Activated gamma-delta T cell treated with anti-CD3 and anti-CD28 coated beads, Interleukin-2, amount 50 U/mL, for 16 hours (primary cell): ENCODE measurements at regions not wholly inside any gene's neighbourhood (a gene's known extent, or its start where the extent isn't known, plus 50 kb on each side); places are given as distances from the start of the nearest gene placed in this dataset.
"Not testable (repeated sequence)": the region's sequence is repeated elsewhere in the genome, so short reads cannot be mapped to it uniquely, and the experiment has no call there.

Experiments used
- DNase-seq: peaks from one replicate; pipeline ENCODE4 v3.0.0-alpha.2; 2020; ENCODE audit warnings: low read depth

DNA sequence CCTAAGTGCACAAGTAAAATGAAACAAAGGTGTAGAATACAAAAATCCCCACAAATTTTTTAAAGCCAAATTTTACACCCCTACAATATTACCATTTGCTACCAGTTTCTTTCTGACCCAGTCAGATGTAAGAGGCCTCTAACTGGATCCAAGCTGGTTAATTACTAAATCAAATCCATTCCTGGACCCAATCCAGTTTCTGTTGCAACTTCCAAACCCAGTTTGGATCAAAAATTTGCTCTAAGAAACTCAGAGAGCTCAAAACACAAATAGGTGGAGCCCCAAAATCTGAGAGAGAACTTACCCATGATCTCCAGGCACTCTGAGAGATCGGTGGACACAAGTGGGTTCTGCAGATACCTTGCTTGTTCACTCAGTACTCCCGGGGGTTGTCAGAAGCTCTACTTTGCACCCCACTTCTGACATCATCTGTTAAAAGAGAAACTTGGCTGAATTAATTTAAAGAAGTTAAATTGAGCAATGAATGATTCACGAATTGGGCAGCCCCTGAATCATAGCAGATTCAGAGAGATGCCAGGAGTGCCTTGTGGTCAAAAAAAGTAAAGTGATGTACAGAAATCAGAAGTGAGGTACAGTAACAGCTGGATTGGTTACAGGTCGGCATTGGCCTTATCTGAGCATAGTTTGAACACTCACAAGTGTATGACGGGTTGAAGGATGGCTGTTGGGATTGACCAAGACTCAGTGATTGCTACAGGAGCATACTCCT is 448.0 kb downstream of the KCNT2 start:
- DNase-seq: no peak

DNA sequence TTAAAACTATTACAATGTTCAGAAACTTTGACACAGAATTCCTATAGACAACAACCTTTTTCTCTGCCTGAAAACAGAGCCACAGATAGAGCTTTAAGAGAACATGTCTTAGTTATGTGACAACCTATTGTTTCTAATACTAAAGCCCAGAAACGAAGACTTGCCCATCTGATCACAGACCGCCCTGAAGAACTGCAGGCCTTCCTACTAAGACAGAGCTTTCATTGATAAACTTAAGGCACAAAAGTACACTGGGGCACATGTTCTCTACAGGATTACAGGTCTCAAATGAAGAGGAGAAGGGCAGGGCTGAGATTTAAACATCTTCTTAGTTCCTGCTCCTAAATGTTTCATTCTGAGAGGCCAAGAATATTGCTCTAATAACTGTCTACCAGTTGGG is 452.7 kb downstream of the KCNT2 start:
- no peak for DNase-seq

DNA sequence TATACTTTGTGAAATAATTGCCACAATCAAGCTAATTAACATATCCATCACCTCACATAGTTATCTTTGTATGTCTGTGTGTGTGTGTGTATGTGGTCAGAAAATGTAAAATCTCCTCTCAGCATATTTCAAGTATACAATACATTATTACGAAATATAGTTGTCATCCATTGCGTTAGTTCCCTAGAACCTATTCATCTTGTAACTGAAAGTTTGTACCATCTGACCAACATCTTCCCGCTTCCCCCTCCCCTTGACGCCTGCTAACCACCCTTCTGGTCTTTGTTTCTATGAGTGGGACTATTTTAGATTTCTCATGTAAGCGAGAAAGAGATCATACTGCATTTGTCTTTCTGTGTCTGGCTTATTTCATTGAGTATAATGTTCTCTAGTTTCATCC is 455.3 kb downstream of the KCNT2 start:
- DNase-seq: no peak

DNA sequence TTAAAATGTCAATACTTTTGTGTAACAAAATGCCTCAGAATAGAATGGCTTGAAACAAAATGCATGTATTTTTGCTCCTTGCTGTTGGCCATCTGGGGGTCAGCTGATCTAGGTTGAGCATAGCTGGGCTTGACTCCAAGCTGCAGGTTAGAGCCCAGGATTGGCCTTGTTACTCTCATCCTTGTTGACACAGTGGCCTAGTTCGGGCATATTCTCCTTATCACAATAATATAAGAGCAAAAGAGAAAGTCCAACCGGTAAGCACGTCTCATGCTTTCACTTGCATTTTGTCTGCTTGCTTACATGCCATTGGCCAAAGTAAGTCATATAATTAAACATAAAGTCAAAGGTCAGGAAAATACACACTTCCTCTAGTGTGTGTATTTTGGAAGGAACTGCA is 456.2 kb downstream of the KCNT2 start:
- no peak for DNase-seq

DNA sequence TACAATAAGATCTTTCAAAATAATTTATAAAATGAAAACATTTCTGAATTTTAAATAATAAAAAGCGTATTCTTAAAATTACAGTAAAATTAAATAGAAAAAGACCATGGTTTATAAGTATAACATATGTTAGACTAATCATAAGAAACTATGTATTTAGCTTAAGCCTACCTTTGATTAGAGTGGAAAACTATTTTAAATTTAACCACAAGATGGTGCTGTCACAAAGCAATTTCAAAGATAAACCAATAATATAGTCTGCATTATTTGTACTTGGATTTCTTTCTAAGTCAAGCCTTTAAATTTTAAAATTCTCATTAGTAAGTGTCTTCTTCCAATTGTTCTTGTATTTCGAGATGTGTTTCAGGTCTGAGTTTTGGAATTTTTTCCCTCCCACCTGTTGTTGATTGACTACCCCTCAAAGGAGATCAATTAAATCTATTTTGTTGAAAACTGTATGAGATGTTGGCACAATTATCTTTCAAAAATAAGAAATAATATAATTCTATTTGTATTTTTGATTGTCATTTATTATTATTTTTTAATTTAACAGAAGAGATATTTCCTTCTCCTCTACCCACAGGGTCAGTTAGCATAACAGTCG is 459.8 kb downstream of the KCNT2 start:
- no peak for DNase-seq

DNA sequence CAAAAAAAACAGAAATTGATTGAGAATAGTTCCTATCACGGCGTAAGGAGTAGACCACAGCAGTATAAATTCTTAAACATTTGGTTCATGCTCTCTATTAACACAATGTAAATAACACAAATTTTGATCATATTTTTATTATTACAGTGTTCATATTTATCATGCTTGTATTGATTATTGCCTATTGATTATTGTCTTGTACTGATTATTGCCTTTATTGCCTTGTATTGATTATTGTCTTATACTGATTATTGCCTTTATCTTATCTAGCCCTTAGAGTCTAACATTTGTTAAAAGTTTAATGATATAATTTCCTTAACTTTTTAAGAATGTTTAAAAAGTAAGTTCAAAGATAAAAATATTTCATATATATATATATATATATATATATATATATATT is 460.7 kb downstream of the KCNT2 start:
- DNase-seq: no peak

DNA sequence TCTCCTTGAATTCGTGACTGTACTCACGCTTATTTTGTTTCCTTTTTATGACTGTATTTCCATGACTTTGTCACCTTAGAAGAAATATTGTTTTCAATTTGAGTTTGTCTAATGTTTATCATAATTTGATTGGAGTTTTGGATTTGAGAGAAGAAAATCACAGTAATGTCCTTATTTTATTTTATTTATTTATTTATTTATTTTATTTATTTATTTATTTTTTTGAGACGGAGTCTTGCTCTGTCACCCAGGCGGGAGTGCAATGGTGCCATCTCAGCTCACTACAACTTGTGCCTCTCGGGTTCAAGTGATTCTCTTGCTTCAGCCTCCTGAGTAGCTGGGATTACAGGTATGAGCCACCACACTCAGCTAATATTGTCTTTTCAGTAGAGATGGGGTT is 463.1 kb downstream of the KCNT2 start:
- not testable (repeated sequence) for DNase-seq

DNA sequence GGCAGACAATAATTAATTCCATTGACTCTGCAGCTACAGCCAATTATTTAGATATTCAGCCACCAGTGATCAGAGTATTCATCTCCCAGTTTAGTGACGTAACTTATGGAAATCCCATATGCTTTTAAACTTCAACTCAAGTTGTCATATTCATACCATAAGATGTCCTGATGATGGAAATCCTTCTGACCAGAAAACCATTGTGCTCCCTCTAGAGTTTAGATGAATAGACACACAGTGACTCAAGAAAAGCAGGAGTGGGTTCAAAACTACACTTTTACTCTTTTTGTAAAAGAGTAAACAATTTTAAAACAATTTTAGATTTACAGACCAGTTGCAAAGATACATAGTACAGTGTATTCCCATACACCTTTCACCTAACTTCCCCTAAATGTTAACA is 463.7 kb downstream of the KCNT2 start:
- DNase-seq: no peak

DNA sequence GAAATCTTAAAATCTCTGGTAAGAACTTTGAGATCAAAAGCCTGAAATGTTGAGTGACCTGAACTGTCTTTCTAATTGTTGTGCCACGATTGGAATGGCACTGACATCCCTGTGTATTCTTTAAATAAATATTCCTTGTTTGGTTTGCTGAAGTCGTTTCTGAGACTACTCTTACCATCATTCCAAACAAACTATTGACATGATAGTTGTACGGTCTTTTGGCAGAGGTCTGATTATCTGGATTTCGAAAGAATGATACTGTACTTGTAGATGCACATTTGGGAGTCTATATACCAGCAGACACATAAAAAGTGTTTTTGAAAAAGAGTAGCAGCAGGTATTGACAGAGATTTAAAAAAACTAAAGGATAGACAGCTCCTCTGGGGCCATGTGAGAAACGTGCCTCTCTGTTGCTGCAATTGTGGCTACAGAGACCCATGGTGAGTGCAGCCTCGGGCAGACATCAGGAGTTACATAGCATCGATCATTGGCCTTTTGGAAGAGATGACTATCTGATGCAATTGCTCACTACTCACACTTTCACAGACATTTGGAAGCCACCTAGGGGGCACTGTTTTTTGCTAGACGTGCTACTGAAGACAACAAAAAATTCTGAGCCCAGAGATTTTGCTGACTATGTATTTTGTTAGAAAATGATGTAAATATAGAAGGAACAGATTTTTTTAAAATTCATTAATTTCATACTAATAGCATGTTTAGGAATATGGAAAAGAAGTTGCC is 464.5 kb downstream of the KCNT2 start:
- no peak for DNase-seq

DNA sequence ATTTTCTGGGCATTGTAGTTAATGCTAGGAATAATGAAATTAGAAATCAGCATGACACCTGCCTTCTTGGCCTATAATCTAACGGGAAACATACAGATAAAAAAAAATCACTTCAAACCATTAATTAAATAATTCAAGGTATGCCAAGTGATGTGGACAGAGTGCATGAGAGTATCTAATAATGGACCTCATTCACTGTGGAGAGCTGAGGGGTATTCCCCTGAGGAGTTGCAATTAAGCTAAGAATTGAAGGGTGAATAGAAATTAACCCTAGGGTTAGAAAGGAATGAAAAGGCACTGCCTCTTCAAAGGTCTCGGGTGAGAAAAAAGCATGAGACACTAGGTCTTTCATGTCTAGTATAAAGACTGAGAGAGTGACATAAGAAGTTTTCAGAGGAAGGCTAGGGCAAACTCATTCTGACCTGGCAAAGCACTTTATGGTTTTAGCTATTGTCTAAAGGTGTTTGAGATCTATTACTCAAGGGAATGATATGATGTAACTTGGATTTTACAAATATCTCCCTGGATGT is 466.1 kb downstream of the KCNT2 start:
- no peak for DNase-seq

DNA sequence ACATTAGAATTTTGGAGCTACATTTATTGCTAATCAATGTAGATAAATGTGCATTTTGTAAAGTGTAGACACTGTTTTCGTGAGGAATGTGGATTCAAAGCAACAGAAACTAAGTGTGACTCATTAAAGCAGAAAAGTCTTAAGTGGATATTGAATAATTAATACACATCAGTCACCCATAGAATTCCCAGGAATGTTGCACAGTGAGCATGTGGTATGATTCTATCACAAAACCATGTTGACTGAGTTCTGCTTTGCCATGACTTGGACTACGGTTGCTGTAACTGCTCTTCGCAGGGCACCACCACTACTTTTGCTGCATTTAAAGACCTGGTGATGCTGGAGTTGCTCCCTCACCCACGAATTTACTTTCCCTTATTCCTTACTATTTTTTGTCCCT is 471.8 kb downstream of the KCNT2 start:
- no peak for DNase-seq

DNA sequence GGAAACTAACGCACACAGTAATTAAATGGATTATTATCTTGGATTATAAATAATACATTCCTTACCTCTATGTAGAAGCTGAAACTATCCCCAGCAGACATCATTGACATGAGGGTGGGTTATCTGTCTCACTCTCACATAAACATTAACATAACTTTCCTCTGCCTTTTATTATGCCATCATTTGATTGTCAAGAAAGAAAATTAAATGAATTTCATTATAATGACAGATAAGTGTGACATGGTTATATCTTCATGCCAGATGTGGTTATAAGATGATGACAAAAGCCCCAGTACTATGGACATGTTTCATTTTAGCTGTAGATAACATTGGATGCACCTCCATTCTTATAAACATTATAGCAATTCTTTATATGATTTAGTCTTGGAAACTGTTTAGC is 476.5 kb downstream of the KCNT2 start:
- no peak for DNase-seq

DNA sequence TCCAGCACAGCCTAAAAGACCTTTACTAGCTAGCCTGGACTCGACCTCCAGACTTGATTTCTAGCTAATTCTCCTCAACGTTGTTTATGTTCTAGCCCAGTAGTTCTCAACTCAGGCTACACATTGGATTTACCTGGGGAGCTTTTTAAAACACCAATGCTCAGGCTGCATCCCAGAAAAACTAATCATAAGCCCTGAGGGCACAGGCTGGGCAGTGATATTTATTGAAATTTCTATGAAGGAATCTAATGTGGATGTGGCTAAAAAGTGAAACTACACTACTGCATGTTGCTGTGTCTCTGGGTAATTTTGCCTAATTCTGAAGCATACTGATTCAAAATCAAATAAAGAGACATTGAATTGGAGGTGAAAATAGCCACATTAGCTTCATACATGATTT is 479.4 kb downstream of the KCNT2 start:
- no peak for DNase-seq

DNA sequence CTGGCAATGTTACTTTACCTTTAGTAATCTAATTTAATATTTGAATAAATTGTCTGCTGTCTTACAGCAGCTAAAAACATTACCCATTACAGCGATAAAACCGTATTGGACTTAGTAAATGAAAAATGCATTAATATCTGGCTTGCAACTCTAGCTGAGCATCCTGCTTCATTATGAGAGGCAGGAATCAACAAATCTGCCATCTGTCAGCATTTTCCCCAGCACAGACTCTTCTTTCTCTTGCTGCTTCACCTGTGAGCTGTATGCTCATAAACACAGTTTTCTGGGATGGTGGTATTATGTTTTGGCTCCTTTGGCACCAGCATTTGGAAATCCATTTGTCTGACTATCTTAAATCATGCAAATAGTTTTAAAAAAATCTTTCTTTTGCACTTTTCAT is 487.1 kb downstream of the KCNT2 start:
- no peak for DNase-seq

DNA sequence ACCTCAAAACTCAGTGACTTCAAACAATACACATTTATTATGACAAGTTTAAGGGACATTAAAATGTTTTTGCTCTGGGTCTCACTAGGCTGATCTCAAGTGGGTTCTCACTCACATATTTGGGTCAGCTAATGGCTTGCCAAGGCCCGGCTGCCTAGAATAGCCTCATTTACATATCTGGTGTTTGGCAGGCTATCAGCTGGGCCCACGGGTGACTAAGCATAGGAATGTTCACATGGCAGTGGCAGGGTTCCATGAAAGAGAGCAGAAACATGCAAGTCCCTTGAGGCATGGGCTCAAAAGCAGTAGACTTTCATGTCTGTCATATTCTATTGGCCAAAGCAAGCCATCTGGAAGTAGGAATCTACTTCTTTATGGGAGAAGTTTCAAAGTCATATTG is 492.6 kb downstream of the KCNT2 start:
- DNase-seq: no peak

DNA sequence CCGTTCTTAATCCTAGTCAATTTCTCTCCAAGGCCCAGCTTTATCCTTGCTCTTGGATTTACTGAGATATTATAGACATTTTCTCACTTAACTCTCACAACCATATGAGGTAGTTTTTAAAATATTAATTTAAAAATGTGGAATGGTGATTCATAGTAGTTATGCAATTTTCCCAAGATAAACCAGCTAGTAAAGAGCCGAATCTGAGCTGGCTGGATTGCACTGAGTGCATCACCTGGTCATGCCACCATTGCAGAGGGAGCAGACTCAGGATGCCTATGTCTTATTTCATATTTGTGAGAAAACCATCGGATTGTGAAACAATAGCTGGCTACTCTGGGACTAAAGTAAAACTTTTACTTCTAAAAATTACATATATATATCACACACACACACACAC is 494.0 kb downstream of the KCNT2 start:
- DNase-seq: no peak

DNA sequence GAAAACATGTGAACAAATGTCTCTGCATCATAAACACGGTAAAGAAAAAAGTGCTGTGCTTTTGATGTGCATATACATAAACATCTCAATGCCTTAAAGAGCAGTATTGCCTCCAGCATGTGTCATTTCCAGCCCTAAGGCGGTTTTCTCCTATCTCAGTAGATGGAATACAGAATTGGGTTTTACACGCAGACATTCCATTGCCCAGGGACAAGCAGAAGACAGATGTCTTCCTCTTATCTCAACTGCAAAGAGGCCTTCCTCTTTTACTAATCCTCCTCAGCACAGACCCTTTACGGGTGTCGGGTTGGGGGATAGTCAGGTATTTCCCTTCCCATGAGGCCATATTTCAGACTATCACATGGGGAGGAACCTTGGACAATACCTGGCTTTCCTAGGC is 499.2 kb downstream of the KCNT2 start:
- not testable (repeated sequence) for DNase-seq

DNA sequence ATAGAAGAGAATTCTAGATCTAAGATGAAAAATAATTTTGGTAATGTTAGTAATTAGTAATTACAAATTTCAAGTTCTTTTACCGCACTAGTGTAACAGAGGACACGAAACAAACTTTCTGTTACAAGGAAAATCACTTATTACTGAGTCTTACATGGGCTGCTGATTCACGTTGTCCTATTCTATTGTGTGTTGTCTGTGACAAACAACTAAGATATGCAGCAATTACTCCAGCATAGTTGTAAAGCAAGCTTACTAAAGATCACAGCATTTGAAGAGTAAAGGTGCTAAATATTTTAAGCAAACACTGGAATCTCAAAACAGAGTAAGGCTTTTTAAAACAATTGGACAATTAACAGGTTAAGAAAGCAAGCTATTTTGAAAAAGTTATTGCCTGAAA is 502.3 kb downstream of the KCNT2 start:
- DNase-seq: no peak

DNA sequence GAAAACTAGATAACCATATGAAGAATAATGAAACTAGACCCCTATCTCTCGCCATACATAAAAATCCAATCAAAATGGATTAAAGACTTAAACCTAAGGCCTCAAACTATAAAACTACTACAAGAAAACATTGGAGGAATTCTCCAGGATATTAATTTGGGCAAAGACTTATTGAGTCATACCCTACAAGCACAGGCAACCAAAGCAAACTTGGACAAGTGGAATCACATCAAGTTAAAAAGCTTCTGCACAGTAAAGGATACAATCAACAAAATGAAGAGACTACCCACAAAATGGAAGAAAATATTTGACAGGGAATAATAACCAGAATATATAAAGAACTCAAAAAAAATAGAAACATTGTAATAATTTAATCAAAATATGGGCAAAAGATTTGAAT is 505.4 kb downstream of the KCNT2 start:
- DNase-seq: no peak

DNA sequence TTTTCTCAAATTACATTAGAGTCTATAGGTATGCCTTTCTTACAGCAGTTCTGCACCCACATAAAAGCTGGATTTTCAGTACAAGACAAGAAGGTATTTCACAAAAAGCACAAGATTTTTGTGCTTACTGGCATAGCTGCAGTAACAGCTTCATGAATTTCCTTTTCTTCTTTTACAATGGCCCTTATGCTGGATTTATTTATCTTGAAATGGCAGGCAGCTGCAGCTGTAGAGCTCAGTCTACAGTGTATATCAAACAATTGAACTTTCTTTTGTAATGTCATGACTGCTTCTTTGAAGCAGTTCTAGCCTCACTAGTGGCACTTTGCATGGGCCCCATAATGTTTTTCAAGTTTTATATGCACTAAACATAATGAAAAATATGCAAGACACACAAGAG is 510.2 kb downstream of the KCNT2 start:
- no peak for DNase-seq

DNA sequence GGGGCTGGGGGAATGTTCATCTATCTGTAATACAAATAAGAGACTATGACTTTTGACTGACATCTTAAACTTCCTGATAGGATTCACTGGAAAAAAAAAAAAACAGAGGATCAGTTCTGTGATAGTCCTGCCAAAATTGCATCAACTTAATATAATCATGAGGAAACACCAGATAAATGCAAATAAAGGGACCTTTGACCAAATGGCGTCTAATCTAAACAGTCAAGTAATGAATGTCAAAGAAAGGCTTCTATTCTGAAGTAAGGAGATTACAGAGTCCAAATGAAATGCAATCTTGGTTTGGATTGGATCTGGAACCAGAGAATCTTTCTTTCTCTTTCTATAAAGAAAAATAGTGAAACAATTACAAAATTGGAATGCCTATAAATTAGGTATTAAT is 513.4 kb downstream of the KCNT2 start:
- DNase-seq: no peak

DNA sequence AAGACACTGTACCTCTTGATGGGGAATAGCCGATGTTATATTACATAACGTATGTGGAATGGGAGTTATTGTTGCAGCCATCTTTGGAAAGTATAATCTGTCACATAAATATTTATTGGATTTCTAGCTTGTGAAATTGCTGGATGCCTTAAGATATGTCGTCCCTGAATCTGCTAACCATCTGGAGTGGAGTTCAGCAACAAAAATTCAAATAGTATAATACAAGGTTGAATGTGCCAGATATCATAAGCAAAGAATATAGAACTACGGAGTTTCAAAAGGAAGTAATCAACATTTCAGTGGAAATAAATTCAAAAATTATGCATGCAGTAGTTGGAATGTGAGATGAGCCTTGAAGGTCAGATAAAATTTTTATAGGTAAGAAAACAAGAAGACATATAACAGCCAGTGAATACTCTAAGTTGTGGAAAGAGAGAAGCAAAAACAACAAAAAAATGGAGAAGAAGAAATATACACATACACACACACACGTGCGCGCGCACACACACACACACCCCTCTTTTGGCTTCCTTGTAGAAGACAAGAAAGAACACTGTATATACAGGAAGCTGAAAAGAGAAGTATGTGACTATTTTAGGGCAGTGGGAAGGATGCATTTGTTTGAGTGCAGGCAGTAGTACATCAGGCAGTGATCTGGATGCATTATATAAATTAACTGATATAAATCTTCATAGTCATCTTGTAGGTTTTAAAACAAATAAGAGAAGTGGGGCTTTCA is 516.7 kb downstream of the KCNT2 start:
- no peak for DNase-seq

DNA sequence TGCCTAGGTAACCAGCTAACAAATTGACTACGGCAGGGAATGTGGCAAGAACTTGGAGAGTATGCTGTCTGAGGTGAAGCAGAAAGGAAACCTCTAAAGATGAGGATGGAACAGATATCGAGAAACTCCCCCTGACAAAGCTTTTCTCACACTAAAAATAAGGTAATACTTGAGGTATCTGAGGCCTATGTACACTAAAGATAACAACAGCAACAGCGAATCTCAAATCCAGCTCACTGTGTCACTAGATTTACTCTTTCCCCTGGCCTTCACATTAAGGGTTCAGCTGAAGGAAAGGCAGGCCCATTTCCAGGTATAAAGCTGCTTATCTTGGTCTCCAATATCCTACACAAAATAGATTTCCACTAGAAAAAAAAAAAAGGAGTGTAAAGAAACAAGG is 518.0 kb downstream of the KCNT2 start:
- no peak for DNase-seq
